ENCODE measurements at regions not wholly inside any gene's neighbourhood (a gene's known extent, or its start where the extent isn't known, plus 50 kb on each side); places are given as distances from the start of the nearest gene placed in this dataset.

- dilution Hi-C loops (cut with MboI; ENCODE audit: extremely low pct_ligation_motif_present, low sequenced_read_pairs): no loop called here
- TF ChIP-seq EZH2 (IDR thresholded peaks at IDR 0.05; ENCODE audit: low read length) (no peak), CTCF (optimal IDR thresholded peaks at IDR 0.05 in 1 of 3, IDR thresholded peaks at IDR 0.05 in 1 of 3, conservative IDR thresholded peaks at IDR 0.05 in 1 of 3; ENCODE audit: extremely low read depth in 1 of 3, insufficient read depth in 2 of 3, low read length in 3 of 3) (no peak)
- no peak for FAIRE-seq
These were observed 427.2 kb downstream of the PLCL1 start for GRCh38 chr2:198231562-198231961.

GRCh38 chr2:198220763-198221610 is 416.6 kb downstream of the PLCL1 start:
- DNase-seq (ENCODE audit: low read depth, low spot score) (no peak), FAIRE-seq (no peak)
- no peak overlapping the region for H3K4me2 ChIP-seq (ENCODE audit: control insufficient read depth, extremely low read depth, insufficient read depth, low read depth, low read length)
- H3K36me3 ChIP-seq (ENCODE audit: control insufficient read depth in 2 of 2, extremely low read depth in 1 of 2, insufficient read depth in 2 of 2, low read length in 2 of 2): no peaks in the 10 kb centered on the region
- TF ChIP-seq EZH2 (IDR thresholded peaks at IDR 0.05; ENCODE audit: low read length): no peak
- no peaks in the 10 kb centered on the region for H3K79me2 ChIP-seq (ENCODE audit: control insufficient read depth, insufficient read depth, low read length)
- H3K9me1 ChIP-seq (ENCODE audit: control insufficient read depth, extremely low read depth, insufficient read depth, low read length): no peaks in the 10 kb centered on the region
- H3K4me3 ChIP-seq (ENCODE audit: control insufficient read depth in 2 of 3, extremely low read depth in 1 of 3, insufficient read depth in 2 of 3, low read depth in 1 of 3, low read length in 3 of 3): no peak overlapping the region
- H4K20me1 ChIP-seq (ENCODE audit: control insufficient read depth, extremely low read depth, insufficient read depth, low read length): no peaks in the 10 kb centered on the region
- H3K27ac ChIP-seq (ENCODE audit: control insufficient read depth, insufficient read depth, low read length): no peak overlapping the region
- H3K27me3 ChIP-seq (ENCODE audit: control insufficient read depth, extremely low read depth, insufficient read depth, low read length): no peaks in the 10 kb centered on the region
- no peak overlapping the region for H3K9ac ChIP-seq (ENCODE audit: control insufficient read depth, extremely low read depth, insufficient read depth, low read length)
- dilution Hi-C loops (cut with MboI; ENCODE audit: extremely low pct_ligation_motif_present, low sequenced_read_pairs): no loop called here
- H3K4me1 ChIP-seq (ENCODE audit: control insufficient read depth, extremely low read depth, insufficient read depth, low read length): no peaks in the 10 kb centered on the region
- H3K9me3 ChIP-seq (ENCODE audit: control insufficient read depth, low read depth, low read length): no peaks in the 10 kb centered on the region
- H2AFZ ChIP-seq (ENCODE audit: control insufficient read depth, low read length): no peak overlapping the region

More at GRCh38 chr2:198231562-198231961, 427.2 kb downstream of the PLCL1 start:
- no peaks in the 10 kb centered on the region for H3K9me3 ChIP-seq (ENCODE audit: control insufficient read depth, low read depth, low read length)
- no peak overlapping the region for H3K9ac ChIP-seq (ENCODE audit: control insufficient read depth, extremely low read depth, insufficient read depth, low read length)
- H2AFZ ChIP-seq (ENCODE audit: control insufficient read depth, low read length): no peak overlapping the region
- no peak overlapping the region for H3K27ac ChIP-seq (ENCODE audit: control insufficient read depth, insufficient read depth, low read length)
- no peak for DNase-seq (ENCODE audit: low read depth, low spot score)
- H3K4me1 ChIP-seq (ENCODE audit: control insufficient read depth, extremely low read depth, insufficient read depth, low read length): no peaks in the 10 kb centered on the region
- no peaks in the 10 kb centered on the region for H4K20me1 ChIP-seq (ENCODE audit: control insufficient read depth, extremely low read depth, insufficient read depth, low read length)
- H3K27me3 ChIP-seq (ENCODE audit: control insufficient read depth, extremely low read depth, insufficient read depth, low read length): no peaks in the 10 kb centered on the region
- H3K9me1 ChIP-seq (ENCODE audit: control insufficient read depth, extremely low read depth, insufficient read depth, low read length): no peaks in the 10 kb centered on the region
- no peaks in the 10 kb centered on the region for H3K79me2 ChIP-seq (ENCODE audit: control insufficient read depth, insufficient read depth, low read length)
- H3K4me3 ChIP-seq (ENCODE audit: control insufficient read depth in 2 of 3, extremely low read depth in 1 of 3, insufficient read depth in 2 of 3, low read depth in 1 of 3, low read length in 3 of 3): no peak overlapping the region
- no peak overlapping the region for H3K4me2 ChIP-seq (ENCODE audit: control insufficient read depth, extremely low read depth, insufficient read depth, low read depth, low read length)
- no peaks in the 10 kb centered on the region for H3K36me3 ChIP-seq (ENCODE audit: control insufficient read depth in 2 of 2, extremely low read depth in 1 of 2, insufficient read depth in 2 of 2, low read length in 2 of 2)

Data from keratinocyte (primary cell).